ENCODE measurements at regions not wholly inside any gene's neighbourhood (a gene's known extent, or its start where the extent isn't known, plus 50 kb on each side); places are given as distances from the start of the nearest gene placed in this dataset.
"Not testable (repeated sequence)": the region's sequence is repeated elsewhere in the genome, so short reads cannot be mapped to it uniquely, and the experiment has no call there.

DNA sequence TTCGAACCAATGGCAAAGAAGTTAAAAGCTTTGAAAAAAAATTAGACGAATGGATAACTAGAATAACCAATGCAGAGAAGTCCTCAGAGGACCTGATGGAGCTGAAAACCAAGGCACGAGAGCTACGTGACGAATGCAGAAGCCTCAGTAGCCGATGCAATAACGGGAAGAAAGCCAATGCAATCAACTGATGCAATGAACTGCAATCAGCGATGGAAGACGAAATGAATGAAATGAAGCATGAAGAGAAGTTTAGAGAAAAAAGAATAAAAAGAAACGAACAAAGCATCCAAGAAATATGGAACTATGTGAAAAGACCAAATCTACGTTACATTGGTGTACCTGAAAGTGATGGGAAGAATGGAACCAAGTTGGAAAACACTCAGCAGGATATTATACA lies 52.6 kb upstream of the MRPS30 start:
- DNase-seq (ENCODE audit: low spot score), result not testable (repeated sequence)

DNA sequence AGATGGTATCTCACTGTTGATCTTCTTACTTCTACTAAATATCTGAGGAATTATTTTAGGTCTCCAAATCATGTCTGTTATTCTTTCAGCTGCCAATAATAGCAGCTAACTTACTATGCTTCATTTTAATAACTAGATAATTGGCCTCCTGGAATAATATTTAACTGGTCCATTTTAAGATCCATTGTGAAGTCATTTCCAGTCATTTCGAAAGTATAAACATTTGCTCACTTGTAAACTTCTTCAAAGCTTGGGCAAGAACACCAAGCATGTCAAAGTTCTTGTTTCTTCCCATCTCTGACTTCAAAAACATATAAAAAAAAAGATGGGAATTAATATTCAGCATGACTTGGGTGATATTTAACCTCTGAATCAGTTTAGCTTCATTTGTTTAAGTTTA lies 61.4 kb upstream of the MRPS30 start:
- DNase-seq (ENCODE audit: low spot score), result no peak

DNA sequence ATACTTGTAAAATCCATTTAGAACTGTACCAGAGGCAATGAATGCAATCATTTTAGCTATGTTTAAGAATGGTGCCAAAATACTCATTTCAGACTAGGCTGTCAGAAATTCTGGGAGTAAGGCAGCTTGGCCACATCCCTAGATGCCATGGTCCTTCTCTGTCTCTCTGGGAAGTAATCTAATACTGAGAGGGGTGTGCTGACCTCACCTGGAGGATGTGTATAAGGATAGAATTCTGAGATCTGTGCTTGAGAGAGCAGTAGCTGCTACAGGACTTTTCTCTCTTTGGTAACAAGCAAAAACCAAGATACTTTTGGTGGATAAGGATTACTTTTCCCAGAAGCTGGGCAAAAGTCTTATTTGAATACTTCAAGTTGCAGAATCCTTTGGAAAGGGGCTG lies 68.1 kb upstream of the MRPS30 start:
- DNase-seq (ENCODE audit: low spot score), result no peak

DNA sequence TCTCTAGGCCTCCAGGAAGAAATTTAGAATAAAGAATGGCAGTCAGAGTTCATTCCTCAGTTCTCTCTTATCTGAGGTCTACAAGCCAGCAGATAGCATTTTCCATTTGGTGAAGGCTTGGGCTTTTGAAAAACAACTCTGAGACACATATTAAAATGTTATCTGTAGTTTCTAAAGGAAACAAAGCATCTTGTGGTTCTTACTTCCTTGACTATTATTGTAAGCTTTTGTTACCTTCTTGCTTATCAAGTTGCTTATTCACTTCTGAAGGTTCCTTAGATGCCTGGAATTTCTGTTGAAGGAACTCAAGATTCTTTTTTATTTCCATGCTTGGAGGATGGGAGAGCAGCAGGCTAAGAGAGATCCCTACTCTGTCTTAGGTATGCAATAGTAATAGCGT lies 79.2 kb upstream of the MRPS30 start:
- DNase-seq (ENCODE audit: low spot score), result no peak

DNA sequence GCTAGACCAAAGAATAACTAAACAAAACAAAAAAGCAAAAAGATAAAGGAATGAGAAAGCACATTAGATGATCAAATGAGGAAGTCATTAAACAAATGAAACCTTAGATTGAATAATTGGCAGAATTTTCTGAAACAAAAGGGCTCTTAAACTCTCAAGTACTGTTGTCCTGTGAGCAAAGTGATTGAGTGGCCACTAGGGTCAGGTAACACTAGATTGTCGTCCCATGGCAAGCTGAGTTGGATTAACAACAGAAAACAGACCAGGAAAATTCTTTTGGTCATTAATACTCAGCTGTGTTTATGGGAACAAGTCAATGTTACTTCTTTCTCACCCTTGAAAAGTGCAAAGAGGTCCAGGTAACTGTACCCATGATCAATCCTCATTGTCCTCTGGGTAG lies 81.6 kb upstream of the MRPS30 start:
- no peak for DNase-seq (ENCODE audit: low spot score)

DNA sequence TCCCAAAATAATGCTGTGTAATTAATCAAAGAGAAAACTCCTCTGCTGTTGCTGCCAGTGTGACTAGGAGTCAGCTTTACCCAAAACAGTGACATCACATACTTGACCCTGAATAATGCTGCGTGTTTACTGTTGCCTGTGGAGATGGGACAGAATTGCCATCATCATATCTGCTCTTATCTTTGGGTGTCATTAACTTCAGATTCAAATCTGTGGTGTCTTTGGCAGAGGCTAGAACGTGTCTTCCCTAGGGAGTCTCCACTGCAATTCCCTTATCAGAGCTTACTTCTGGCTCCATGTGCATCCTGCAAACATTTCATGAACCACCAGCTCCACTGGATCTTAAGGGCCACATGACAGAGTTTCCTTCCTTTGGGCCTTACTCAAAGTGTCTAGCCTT lies 88.9 kb upstream of the MRPS30 start:
- DNase-seq (ENCODE audit: low spot score), result no peak

DNA sequence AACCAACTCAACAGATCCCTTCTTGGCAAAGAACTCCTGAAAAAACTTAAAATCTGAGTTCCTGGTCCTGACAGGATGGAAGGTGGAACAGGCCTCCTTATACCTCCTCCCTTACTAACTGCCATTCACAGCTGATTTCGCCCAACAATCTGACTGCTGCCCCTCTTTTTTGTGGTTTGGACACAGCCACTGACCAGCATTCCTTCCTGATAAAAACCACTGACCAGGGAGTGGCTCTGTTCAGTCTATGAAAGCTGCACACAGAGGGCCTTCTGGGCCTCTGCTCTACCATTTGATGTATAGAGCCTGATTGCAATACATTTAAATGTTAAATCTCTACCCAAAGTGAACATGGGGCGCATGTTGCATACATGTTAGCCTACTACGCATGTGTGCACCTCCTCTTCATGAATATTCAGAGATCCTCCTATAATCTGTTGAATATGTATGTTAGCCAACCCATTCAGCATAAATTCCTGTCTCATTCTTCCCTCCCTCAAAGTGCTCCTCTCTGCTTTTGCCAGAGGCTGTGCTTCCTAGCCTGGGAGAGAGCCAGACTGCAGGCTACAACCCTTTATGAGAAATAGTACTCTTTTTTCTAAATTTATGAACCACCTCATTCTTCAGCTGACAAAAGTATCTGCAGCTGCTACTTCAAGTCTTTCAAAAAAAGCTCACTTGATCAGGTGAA lies 93.7 kb upstream of the MRPS30 start:
- no peak for DNase-seq (ENCODE audit: low spot score)

DNA sequence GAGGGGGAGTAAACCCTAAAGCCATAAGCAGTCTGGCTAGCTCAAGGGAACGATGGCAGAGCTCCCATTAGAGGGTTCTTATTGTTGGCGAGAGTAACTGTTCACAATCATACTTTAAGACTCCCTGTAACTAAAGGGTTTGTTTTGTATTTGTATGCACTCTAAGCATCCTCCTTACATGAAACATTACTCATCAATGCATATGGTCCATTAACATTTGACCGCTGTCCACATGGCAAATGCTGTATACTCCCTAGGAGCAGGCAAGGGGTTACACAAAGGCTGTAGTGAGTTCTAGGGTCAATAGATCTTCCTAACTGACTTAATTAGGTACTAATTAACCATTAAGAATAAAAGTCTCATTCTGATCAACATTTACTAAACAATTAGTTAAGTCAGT lies 95.3 kb upstream of the MRPS30 start:
- DNase-seq (ENCODE audit: low spot score), result no peak

DNA sequence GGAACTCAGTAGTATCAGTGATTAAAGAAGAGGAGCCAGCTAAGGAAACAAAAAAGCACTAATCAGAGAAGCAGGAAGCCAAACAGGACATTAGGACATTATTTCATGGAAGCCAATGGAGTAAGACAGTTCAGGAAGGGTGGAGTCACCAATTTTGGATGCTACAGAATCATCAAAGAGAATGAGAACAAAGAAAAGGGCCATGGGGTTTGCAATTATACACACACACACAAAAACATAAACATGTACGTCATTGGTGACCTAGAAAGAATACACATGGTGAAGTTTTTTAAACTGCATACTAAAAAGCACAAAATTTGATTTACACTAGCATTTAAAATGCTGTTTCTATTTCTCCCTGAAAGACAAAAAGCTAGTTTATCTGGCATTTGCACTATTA lies 96.8 kb upstream of the MRPS30 start:
- no peak for DNase-seq (ENCODE audit: low spot score)

DNA sequence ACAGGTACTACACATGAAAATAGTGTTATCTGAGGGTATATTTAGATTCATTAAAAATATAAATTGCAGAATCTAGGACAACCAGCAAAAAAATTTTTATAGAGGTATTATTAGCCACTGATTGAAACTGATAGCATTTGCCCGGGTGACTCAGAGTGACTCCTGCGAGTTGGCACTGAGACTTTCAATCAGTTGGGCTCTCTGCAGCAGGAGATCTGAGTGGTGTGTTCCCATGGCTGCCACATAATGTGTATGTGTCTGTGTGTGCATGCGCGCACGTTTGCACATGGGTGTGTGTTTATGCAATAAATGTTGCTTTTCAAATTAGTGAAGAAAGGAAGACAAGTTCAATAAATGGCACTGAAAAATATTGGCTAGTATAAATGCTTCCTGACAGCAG lies 100.1 kb upstream of the MRPS30 start:
- no peak for DNase-seq (ENCODE audit: low spot score)

DNA sequence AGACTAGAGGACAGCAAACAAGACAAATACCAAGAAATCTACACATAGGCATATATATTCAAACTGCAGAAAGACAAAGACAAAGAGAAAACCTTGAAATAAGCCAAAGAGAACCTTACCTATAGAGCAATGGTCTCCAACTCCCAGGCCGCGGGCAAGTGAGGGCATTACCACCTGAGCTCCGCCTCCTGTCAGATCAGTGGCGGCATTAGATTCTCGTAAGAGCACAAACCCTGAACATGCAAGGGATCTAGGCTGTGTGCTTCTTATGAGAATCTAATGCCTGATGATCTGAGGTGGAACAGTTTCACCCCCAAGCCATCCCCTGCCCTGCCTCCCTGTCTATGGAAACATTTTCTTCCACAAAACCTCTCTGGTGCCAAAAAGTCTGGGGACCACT lies 101.0 kb upstream of the MRPS30 start:
- no peak for DNase-seq (ENCODE audit: low spot score)

DNA sequence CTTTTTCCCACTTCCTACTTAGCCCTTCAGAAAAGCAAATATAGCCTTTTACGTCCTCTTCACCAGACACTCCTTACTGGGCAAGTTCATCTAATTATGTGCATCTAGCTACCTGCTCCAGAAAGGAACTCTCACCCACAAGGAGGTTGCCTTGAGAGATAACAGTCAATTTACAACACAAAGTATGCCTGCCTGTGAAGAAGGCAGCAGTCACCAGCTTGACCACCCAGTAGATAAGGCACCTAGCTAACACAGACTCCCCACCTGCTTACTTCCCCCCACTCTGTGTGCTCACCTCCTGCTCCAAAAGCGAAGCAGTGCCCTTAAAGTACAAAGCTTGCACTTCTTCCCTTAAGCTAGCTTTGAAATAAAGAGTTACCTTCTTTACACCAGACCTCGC lies 111.7 kb upstream of the MRPS30 start:
- DNase-seq (ENCODE audit: low spot score), result no peak

DNA sequence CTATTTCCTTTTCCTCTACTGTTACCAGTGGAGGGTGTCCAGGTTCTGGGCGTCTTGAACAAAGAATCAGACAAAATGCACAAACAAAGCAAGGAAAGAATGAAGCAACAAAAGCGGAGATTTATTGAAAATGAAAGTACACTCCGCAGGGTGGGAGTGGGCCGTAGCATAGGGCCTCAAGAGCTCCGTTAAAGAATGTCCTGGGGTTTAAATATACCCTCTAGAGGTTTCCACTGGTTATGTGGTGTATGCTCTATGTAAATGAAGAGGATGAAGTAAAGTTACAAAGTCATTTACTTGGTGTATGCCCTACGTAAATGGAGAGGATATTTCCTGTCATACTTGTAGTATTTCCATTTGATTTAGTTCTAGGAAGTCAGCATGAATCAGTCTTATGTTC lies 113.5 kb upstream of the MRPS30 start:
- DNase-seq (ENCODE audit: low spot score), result no peak

DNA sequence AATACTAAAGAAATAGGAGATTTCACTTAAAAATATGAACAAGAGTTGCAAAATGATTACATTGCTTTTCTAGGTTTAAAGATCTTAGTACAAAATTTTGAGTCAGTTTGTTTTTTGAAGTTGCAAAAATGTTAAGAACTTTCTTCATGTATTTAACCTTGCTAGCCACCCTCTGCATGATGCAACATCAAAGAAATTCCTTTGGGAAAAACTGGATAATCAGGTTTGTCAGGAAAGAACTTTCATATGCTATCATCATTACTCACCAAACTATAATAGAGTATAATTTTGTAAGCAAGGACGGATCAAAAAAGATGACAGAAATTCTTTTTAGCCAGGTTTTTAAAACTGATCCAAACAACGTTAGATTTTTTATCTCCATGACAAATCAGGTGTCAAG lies 116.9 kb upstream of the MRPS30 start:
- no peak for DNase-seq (ENCODE audit: low spot score)

DNA sequence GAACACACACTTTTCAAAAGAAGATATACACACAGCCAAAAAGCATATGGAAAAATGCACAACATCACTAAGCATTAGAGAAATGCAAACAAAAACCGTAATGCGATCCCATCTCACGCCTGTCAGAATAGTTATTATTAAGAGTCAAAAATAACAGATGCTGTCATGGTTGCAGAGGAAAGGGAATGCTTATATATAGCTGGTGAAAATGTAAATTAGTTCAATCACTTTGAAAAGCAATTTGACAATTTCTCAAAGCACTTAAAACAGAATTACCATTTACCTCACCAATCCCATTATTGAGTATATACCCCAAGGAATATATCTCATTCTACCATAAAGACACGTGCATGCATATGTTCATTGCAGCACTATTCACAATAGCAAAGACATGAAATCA lies 126.8 kb upstream of the MRPS30 start:
- DNase-seq (ENCODE audit: low spot score), result no peak

DNA sequence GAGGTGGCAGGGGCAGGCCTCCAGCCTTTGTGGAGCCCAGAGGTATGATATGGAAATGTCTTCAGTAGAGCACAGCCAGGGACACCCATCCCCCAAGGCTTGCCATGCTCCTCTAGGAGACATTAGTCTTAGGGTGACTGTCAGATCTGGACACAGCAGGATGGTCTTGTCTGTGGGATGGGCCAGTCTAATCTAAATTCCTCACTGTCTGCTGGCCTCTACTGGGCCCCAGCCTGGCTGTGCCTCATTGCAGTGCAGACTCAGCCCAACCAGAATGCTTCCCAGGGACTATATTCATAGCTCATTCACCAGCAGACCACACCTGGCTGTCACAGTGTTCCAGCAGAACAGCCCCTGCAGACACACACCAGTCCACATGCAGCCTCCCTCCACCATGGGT lies 129.5 kb upstream of the MRPS30 start:
- DNase-seq (ENCODE audit: low spot score), result no peak

DNA sequence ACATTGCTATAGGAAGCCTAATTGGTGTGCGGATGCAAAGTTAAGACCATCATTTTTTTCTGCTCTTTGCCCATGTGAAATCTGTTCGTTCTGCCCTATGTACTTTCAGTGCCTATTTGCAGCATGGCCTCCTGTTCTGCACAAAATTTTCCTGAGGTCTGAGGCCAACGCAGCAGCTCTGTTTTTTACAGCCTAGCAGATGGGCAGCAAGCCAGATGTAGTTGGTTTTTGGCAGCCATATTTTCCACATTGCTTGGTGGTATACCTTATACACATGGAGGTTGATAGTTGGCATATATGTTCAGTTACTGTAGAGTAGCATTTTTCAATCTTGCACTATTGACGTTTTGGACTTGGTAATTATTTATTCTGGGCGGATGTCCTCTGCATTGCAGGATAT lies 133.5 kb upstream of the MRPS30 start:
- no peak for DNase-seq (ENCODE audit: low spot score)

DNA sequence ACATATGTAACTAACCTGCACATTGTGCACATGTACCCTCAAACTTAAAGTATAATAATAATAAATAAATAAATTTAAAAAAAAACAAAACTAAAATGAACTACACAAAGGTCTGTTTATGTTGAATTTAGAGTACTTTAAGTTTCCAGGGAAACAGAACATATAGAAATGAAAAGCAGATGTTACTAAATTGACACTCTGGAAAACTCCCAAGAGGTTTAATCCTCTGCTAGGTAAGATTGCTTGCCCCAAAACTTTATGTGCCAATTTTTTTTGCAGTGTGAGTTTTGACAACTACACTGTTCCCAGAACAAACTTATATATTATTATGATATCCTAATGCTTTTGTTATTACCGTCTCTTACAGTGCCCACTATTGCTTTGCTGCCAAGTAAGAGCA lies 134.3 kb upstream of the MRPS30 start:
- no peak for DNase-seq (ENCODE audit: low spot score)

DNA sequence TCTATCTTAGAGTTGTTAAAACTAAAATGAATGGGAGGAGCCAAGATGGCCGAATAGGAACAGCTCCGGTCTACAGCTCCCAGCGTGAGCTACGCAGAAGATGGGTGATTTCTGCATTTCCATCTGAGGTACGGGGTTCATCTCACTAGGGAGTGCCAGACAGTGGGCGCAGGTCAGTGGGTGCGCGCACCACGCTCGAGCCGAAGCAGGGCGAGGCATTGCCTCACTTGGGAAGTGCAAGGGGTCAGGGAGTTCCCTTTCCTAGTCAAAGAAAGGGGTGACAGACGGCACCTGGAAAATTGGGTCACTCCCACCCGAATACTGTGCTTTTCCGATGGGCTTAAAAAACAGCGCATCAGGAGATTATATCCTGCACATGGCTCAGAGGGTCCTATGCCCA lies 140.3 kb upstream of the MRPS30 start:
- not testable (repeated sequence) for DNase-seq (ENCODE audit: low spot score)

DNA sequence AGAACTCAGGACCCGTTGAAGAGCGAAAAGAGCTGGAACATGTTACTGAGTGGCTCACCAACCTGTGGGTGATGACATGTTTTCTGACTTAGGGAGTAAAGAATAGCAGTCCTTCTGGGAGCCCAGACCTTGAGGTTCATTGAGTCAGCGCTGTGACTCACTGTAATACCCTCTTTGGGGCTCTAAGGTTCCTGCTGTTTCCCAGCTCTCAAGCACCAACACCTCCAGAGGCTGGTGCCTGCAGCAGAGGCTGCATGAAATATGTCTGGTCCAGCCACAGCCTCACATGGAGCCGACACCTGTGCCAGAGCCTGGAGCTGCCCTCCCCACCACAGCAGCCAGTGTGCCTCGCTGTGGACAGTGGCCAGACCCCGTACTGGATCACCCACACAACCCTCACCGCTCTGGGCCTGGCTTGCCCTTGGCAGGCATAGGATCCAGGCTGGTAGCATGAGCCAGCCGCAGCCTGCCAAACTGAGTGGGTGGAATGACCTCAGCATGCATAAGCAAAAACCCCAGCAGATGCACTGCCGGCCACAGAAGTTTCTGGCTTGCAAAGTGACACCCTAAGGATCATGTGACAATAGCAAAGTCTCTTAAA lies 143.5 kb upstream of the MRPS30 start:
- DNase-seq (ENCODE audit: low spot score), result no peak

DNA sequence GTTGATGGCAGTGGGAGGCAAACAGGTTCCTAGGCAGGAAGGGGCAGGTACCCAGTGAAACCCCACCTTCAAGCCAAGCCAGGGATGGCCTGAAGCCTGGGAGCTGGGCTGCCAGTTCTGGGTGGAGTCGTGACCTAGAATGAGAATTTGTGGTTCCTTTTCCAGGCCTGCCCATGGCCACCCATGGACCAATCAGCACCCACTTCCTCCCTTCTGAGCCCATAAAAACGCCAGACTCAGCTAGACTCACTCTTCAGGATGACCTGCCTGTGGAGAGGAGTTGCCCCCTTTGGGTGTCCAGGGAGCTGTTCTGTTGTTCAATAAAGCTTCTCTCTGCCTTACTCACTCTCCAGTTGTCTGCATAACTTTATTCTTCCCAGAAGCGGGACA lies 144.0 kb upstream of the MRPS30 start:
- no peak for DNase-seq (ENCODE audit: low spot score)

DNA sequence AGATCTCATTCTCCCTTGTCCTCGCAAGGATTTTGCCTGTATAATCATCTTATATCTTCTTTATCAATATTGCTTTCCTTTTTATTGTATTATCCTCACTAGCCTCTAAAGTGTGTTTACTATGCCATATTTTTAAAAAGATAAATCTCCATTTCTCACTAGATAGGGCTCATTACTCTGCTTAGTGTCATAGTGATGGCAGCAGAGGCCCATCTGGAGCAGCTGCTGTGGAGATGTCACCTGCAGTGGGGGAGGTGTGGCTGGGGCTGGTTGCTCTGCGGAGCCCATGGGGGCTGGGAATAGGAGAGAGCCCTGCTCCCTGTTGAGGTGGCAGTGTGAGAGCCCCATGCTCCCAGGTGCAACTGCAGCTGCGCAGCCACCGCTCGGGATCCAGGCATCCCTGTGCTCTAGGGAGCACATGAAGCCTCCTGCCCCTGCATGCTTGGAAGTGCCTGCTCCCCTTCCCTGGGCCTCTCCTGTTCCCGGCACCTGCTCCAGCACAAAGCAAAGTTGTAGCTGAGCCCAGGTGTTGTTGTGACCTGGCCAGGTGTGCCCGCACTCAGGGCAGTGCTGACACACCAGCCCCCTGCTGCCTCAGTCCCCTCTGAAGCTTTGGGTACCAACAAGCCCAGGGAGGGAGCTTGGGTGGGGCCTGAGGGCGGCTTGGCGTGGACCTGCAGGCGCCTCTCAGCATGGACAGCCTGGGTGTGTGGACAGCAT lies 144.6 kb upstream of the MRPS30 start:
- no peak for DNase-seq (ENCODE audit: low spot score)

DNA sequence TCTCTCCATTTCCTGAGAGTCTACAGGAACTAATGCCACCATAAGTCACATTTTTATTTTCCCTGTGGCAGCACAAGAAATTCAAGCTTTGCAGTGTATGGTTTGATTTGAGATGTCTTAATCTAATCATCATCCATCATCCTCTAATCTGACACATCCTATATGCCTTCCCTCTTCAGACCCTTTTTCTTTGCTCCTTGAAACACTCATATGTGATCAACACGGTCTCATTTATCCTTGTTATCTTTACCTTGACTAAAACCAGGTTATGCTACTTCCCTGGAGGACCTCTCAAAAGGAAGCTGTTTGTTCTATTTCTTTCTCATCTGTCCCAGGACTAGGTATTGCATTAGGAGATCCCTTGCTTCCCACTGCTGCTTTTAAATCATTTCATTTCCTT lies 146.9 kb upstream of the MRPS30 start:
- no peak for DNase-seq (ENCODE audit: low spot score)

DNA sequence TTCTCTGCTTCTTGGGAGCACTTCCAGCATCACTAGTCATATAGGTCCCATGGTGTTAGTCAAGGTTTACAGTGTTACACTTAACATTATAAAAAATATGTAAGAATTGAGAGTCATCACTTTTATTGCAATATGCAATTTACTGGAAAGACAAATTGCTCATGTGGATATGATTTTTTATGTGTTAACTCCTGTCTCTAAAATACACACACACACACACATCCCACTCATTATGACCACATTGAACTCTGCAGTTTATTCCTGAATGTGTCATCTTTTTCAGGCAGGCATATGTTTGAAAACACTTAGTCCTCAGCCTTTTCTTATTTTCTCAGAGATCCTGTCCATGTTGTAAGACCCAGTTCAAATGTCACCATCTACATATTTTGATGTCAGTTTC lies 148.5 kb upstream of the MRPS30 start:
- no peak for DNase-seq (ENCODE audit: low spot score)

Measured in putamen (tissue), 1 donor.